PC-9 (cell line): ENCODE measurements at regions not wholly inside any gene's neighbourhood (a gene's known extent, or its start where the extent isn't known, plus 50 kb on each side); places are given as distances from the start of the nearest gene placed in this dataset.

Experiments used
- CTCF ChIP-seq: fragments of 200-600 bp; sonication (generic); conservative IDR thresholded peaks from 2 replicates; pipeline ENCODE4 v1.6.1; 2017; ENCODE audit warnings: mixed run types, antibody characterized with exemption, mild to moderate bottlenecking, moderate library complexity
- EZH2 ChIP-seq: fragments of 200-600 bp; sonication (generic); IDR thresholded peaks from 2 replicates; pipeline ENCODE4 v1.8.0; 2017; ENCODE audit warnings: antibody characterized with exemption, low read depth

GRCh38 chr3:106083207-106083606 lies 214.4 kb upstream of the CBLB start:
- no peak for TF ChIP-seq CTCF
- TF ChIP-seq EZH2: no peak
